GM21717 (cell line): ENCODE measurements at regions not wholly inside any gene's neighbourhood (a gene's known extent, or its start where the extent isn't known, plus 50 kb on each side); places are given as distances from the start of the nearest gene placed in this dataset.
"Not testable (repeated sequence)": the region's sequence is repeated elsewhere in the genome, so short reads cannot be mapped to it uniquely, and the experiment has no call there.

ENCODE experiments used
- ATAC-seq: cut with Tn5 transposase; IDR thresholded peaks from one replicate; pipeline ENCODE4 v1.9.1; 2021; ENCODE audit warnings: mild to moderate bottlenecking, moderate library complexity; ENCODE audit not compliant: unreplicated experiment

- ATAC-seq: not testable (repeated sequence)
Observed at GRCh38 chr10:120109725-120110124, 217.2 kb downstream of the SEC23IP start.

GRCh38 chr10:120110196-120110595 is 217.7 kb downstream of the SEC23IP start:
- ATAC-seq: no peak

GRCh38 chr10:120111628-120112027 is 219.1 kb downstream of the SEC23IP start:
- ATAC-seq: no peak

- no peak for ATAC-seq
Observed at GRCh38 chr10:120112809-120113208, 220.3 kb downstream of the SEC23IP start.

GRCh38 chr10:120115959-120116358 is 223.4 kb downstream of the SEC23IP start:
- no peak for ATAC-seq

- ATAC-seq: no peak
Observed at GRCh38 chr10:120121768-120122167, 229.2 kb downstream of the SEC23IP start.

- ATAC-seq: no peak
Observed at GRCh38 chr10:120131183-120131582, 238.7 kb downstream of the SEC23IP start.

GRCh38 chr10:120132811-120133210 is 240.3 kb downstream of the SEC23IP start:
- no peak for ATAC-seq

- no peak for ATAC-seq
Observed at GRCh38 chr10:120138689-120139088, 246.2 kb downstream of the SEC23IP start.

GRCh38 chr10:120145107-120145506 is 252.6 kb downstream of the SEC23IP start:
- ATAC-seq: no peak

GRCh38 chr10:120156614-120157274 is 264.2 kb downstream of the SEC23IP start:
- ATAC-seq: no peak

- no peak for ATAC-seq
Observed at GRCh38 chr10:120161111-120161510, 268.6 kb downstream of the SEC23IP start.

- ATAC-seq: no peak
Observed at GRCh38 chr10:120162471-120162870, 269.9 kb downstream of the SEC23IP start.

- no peak for ATAC-seq
Observed at GRCh38 chr10:120172356-120172755, 279.8 kb downstream of the SEC23IP start.

GRCh38 chr10:120174491-120174890 is 282.0 kb downstream of the SEC23IP start:
- no peak for ATAC-seq

- ATAC-seq: no peak
Observed at GRCh38 chr10:120177330-120177729, 279.7 kb upstream of the PLPP4 start.

- no peak for ATAC-seq
Observed at GRCh38 chr10:120180160-120180559, 276.9 kb upstream of the PLPP4 start.

GRCh38 chr10:120181154-120181553 is 275.9 kb upstream of the PLPP4 start:
- ATAC-seq: no peak

- no peak for ATAC-seq
Observed at GRCh38 chr10:120182431-120182830, 274.6 kb upstream of the PLPP4 start.

GRCh38 chr10:120183546-120183945 is 273.5 kb upstream of the PLPP4 start:
- ATAC-seq: no peak

GRCh38 chr10:120184547-120185337 is 272.3 kb upstream of the PLPP4 start:
- no peak for ATAC-seq

GRCh38 chr10:120186506-120186905 is 270.5 kb upstream of the PLPP4 start:
- ATAC-seq: no peak
